ENCODE measurements at regions not wholly inside any gene's neighbourhood (a gene's known extent, or its start where the extent isn't known, plus 50 kb on each side); places are given as distances from the start of the nearest gene placed in this dataset.
A peak's percentile ranks its signal among the peaks of the same experiment; 100 is the strongest.

DNA sequence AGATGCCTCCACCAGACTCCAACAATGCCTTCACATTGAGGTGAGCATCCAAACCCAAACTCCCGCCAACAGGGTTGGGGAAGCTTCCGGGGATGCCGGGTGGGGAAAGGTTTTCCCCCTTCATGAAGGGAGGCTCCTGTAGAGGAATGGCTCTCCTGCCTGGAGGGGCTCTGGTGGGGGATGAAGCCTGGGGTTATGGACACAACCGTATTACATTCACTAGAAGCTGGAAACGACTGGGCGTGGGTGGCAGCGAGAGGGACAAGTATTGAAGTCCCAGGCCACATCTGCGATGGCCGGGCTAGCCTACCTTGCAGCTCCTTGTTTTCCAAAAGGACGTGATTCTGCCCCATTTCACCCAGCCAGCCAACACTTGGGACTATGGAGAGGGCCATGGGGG, 321.1 kb downstream of the C16orf95 start:
- Histone ChIP-seq H2BK120ac (ENCODE audit: low read depth, low read length) (no peak overlapping the region), H3K14ac (ENCODE audit: low read length in 2 of 2) (no peak overlapping the region), H2BK12ac (ENCODE audit: low read length in 2 of 2) (no peak overlapping the region), H4K8ac (ENCODE audit: low read length) (no peak overlapping the region), H3K23ac (ENCODE audit: low read length in 2 of 2) (no peak overlapping the region), H3K9me3 (ENCODE audit: control insufficient read depth, low read length) (peaks cover 9% of the 10 kb centered on the region), H2AK5ac (ENCODE audit: low read length, severe bottlenecking) (peak overlapping the region; percentile 36), H3K4me2 (ENCODE audit: low read length, poor library complexity, severe bottlenecking) (no peak overlapping the region), H2BK15ac (ENCODE audit: low read depth, poor library complexity, severe bottlenecking) (no peak overlapping the region), H3K18ac (ENCODE audit: low read depth in 1 of 2, low read length in 2 of 2) (no peak overlapping the region), H3K4ac (ENCODE audit: low read depth in 1 of 2, low read length in 2 of 2) (no peak overlapping the region), H3K36me3 (ENCODE audit: control insufficient read depth in 1 of 2, insufficient read depth in 2 of 2, low read depth in 1 of 2, low read length in 2 of 2) (no peaks in the 10 kb centered on the region), H3K4me3 (ENCODE audit: insufficient read depth in 1 of 2, low read depth in 1 of 2, low read length in 2 of 2) (no peak overlapping the region), H3K79me1 (replicated peaks; ENCODE audit: low read length, poor library complexity, severe bottlenecking) (no peaks in the 10 kb centered on the region), H2BK5ac (ENCODE audit: low read depth, low read length, poor library complexity, severe bottlenecking) (no peak overlapping the region), H3K4me1 (ENCODE audit: control insufficient read depth, insufficient read depth, low read depth, low read length) (peaks cover 22% of the 10 kb centered on the region), H2AFZ (ENCODE audit: low read depth, low read length) (no peak overlapping the region), H4K91ac (ENCODE audit: low read length) (no peak overlapping the region), H3K27me3 (ENCODE audit: control insufficient read depth in 1 of 2, insufficient read depth in 1 of 2, low read length in 2 of 2) (peaks cover 0 to 29% of the 10 kb centered on the region in 2 experiments), H3K27ac (ENCODE audit: low read length, poor library complexity, severe bottlenecking) (no peak overlapping the region), H3K9ac (ENCODE audit: low read length) (no peak overlapping the region)
- DNase-seq = no peak
- WGBS = 97% methylated on average over 10 of the region's 10 CpGs

DNA sequence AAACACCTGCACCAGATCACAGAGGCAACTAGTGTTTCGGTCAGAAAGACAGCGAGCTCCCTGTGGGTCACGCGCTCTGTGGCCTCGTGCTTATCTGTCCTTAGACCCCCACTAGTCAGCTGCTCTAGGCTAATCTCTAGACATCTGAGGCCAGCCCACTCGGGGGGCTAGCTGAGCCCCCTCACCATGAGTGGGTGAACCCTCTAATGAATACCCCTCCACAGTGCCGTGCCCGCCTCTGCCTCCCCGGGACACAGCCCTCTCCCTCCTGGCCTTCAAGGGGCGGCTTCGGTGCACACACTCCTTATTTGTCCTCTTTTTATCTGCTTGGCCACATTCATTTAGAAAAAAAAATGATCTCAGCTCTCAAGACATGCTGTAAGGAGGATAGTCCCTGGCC, 320.1 kb downstream of the C16orf95 start:
- Histone ChIP-seq H3K9ac (ENCODE audit: low read length) (no peak overlapping the region), H3K79me1 (replicated peaks; ENCODE audit: low read length, poor library complexity, severe bottlenecking) (no peaks in the 10 kb centered on the region), H3K27me3 (ENCODE audit: control insufficient read depth in 1 of 2, insufficient read depth in 1 of 2, low read length in 2 of 2) (peaks cover 0 to 33% of the 10 kb centered on the region in 2 experiments), H4K8ac (ENCODE audit: low read length) (no peak overlapping the region), H2AK5ac (ENCODE audit: low read length, severe bottlenecking) (peak overlapping the region; percentile 49), H3K14ac (ENCODE audit: low read length in 2 of 2) (no peak overlapping the region), H2BK120ac (ENCODE audit: low read depth, low read length) (no peak overlapping the region), H3K4me3 (ENCODE audit: insufficient read depth in 1 of 2, low read depth in 1 of 2, low read length in 2 of 2) (no peak overlapping the region), H4K91ac (ENCODE audit: low read length) (no peak overlapping the region), H2AFZ (ENCODE audit: low read depth, low read length) (no peak overlapping the region), H3K27ac (ENCODE audit: low read length, poor library complexity, severe bottlenecking) (no peak overlapping the region), H3K4ac (ENCODE audit: low read depth in 1 of 2, low read length in 2 of 2) (no peak overlapping the region), H3K23ac (ENCODE audit: low read length in 2 of 2) (no peak overlapping the region), H3K18ac (ENCODE audit: low read depth in 1 of 2, low read length in 2 of 2) (no peak overlapping the region), H3K4me2 (ENCODE audit: low read length, poor library complexity, severe bottlenecking) (no peak overlapping the region), H3K9me3 (ENCODE audit: control insufficient read depth, low read length) (peaks cover 9% of the 10 kb centered on the region), H2BK12ac (ENCODE audit: low read length in 2 of 2) (no peak overlapping the region), H2BK5ac (ENCODE audit: low read depth, low read length, poor library complexity, severe bottlenecking) (no peak overlapping the region), H2BK15ac (ENCODE audit: low read depth, poor library complexity, severe bottlenecking) (no peak overlapping the region), H3K4me1 (ENCODE audit: control insufficient read depth, insufficient read depth, low read depth, low read length) (peaks cover 22% of the 10 kb centered on the region), H3K36me3 (ENCODE audit: control insufficient read depth in 1 of 2, insufficient read depth in 2 of 2, low read depth in 1 of 2, low read length in 2 of 2) (no peaks in the 10 kb centered on the region)
- no peak for DNase-seq
- WGBS = 94% methylated on average over 10 of the region's 11 CpGs

DNA sequence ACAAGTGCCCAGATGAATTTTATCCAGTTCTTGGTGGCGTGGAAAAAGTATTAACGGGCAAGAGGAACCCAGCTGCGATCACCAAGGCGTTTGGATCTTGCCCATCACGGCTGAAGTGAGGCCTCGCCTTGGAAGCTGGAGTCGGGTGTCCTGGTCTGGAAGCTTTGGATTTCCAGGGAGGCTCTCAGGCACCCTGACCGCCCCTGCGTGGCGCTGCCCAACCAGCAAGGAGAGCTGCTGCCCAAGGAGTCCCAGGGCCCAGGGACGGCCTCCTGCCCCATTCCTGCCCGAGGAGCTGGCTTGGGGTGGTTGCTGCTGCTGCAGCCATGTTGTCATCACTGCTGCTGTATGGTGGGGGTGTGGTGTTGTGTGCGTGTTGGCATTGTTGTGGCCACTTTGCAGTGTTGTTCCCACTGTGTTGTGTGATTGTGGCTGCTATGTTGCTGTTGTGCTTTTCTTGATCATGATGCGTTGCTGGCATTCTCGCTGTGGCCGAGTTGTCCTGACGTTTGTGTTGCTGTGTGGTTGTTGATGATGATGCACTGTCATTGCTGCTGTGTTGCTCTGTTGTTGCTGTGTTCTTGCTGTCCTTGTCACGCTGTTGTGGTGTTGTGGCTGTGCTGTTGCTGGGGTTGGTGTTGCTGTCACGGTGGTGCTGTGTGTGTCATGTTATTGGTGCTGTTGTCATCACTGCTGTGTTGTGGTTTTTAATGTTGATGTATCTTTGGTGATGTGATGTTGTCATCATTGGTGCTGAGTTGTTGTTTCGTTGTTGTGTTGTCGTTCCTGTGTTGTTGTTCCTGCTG, 318.8 kb downstream of the C16orf95 start:
- no peak overlapping the region for H3K23ac ChIP-seq (ENCODE audit: low read length in 2 of 2)
- H3K14ac ChIP-seq (ENCODE audit: low read length in 2 of 2) = peak overlapping the region in 1 of 2 experiments; percentile 0

DNA sequence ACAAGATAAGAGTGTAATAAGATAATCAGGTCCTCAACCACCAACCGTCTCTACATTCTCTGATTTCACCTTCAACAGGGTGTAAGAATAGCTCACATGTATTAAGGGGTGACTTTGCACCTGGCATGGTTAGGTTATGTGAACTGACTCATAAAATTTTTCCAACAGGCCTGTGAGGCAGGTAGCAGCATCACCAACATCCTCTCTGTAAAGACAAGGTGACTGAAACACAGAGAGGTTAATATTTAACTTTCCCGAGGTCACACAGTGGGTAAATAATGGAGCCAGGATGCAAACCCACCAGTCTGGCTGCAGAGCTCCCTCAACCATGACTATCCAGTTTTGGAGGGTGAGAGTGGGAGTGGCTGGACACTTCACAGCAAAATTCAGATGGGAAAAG, 317.2 kb downstream of the C16orf95 start:
- no peak overlapping the region for H2BK120ac ChIP-seq (ENCODE audit: low read depth, low read length)
- no peak overlapping the region for H3K18ac ChIP-seq (ENCODE audit: low read depth in 1 of 2, low read length in 2 of 2)
- no peak overlapping the region for H2BK12ac ChIP-seq (ENCODE audit: low read length in 2 of 2)
- H3K9ac ChIP-seq (ENCODE audit: low read length) = no peak overlapping the region
- H2BK5ac ChIP-seq (ENCODE audit: low read depth, low read length, poor library complexity, severe bottlenecking) = no peak overlapping the region
- no peak overlapping the region for H4K91ac ChIP-seq (ENCODE audit: low read length)
- H3K79me1 ChIP-seq (replicated peaks; ENCODE audit: low read length, poor library complexity, severe bottlenecking) = no peaks in the 10 kb centered on the region
- no peak overlapping the region for H2BK15ac ChIP-seq (ENCODE audit: low read depth, poor library complexity, severe bottlenecking)
- H3K14ac ChIP-seq (ENCODE audit: low read length in 2 of 2) = no peak overlapping the region
- H3K4ac ChIP-seq (ENCODE audit: low read depth in 1 of 2, low read length in 2 of 2) = no peak overlapping the region
- no peak overlapping the region for H2AK5ac ChIP-seq (ENCODE audit: low read length, severe bottlenecking)
- no peak overlapping the region for H3K4me3 ChIP-seq (ENCODE audit: insufficient read depth in 1 of 2, low read depth in 1 of 2, low read length in 2 of 2)
- WGBS = 93% methylated on average over 1 of the region's 2 CpGs
- H3K4me2 ChIP-seq (ENCODE audit: low read length, poor library complexity, severe bottlenecking) = no peak overlapping the region
- no peak overlapping the region for H2AFZ ChIP-seq (ENCODE audit: low read depth, low read length)
- H3K9me3 ChIP-seq (ENCODE audit: control insufficient read depth, low read length) = peaks cover 3% of the 10 kb centered on the region
- no peak overlapping the region for H3K27ac ChIP-seq (ENCODE audit: low read length, poor library complexity, severe bottlenecking)
- H3K36me3 ChIP-seq (ENCODE audit: control insufficient read depth in 1 of 2, insufficient read depth in 2 of 2, low read depth in 1 of 2, low read length in 2 of 2) = no peaks in the 10 kb centered on the region
- H3K27me3 ChIP-seq (ENCODE audit: control insufficient read depth in 1 of 2, insufficient read depth in 1 of 2, low read length in 2 of 2) = peaks cover 0 to 36% of the 10 kb centered on the region in 2 experiments
- H3K4me1 ChIP-seq (ENCODE audit: control insufficient read depth, insufficient read depth, low read depth, low read length) = peaks cover 14% of the 10 kb centered on the region
- DNase-seq = no peak
- H4K8ac ChIP-seq (ENCODE audit: low read length) = no peak overlapping the region
- no peak overlapping the region for H3K23ac ChIP-seq (ENCODE audit: low read length in 2 of 2)

More for the DNA sequence above, 318.8 kb downstream of the C16orf95 start:
- Histone ChIP-seq H3K4me1 (ENCODE audit: control insufficient read depth, insufficient read depth, low read depth, low read length) (peaks cover 24% of the 10 kb centered on the region), H3K27me3 (ENCODE audit: control insufficient read depth in 1 of 2, insufficient read depth in 1 of 2, low read length in 2 of 2) (peaks cover 0 to 36% of the 10 kb centered on the region in 2 experiments), H2BK120ac (ENCODE audit: low read depth, low read length) (no peak overlapping the region), H2AFZ (ENCODE audit: low read depth, low read length) (no peak overlapping the region), H2AK5ac (ENCODE audit: low read length, severe bottlenecking) (no peak overlapping the region), H3K36me3 (ENCODE audit: control insufficient read depth in 1 of 2, insufficient read depth in 2 of 2, low read depth in 1 of 2, low read length in 2 of 2) (no peaks in the 10 kb centered on the region), H4K91ac (ENCODE audit: low read length) (peak overlapping the region; percentile 9), H4K8ac (ENCODE audit: low read length) (no peak overlapping the region), H3K27ac (ENCODE audit: low read length, poor library complexity, severe bottlenecking) (no peak overlapping the region), H3K18ac (ENCODE audit: low read depth in 1 of 2, low read length in 2 of 2) (no peak overlapping the region), H3K4me3 (ENCODE audit: insufficient read depth in 1 of 2, low read depth in 1 of 2, low read length in 2 of 2) (no peak overlapping the region), H3K9me3 (ENCODE audit: control insufficient read depth, low read length) (peaks cover 3% of the 10 kb centered on the region), H3K9ac (ENCODE audit: low read length) (no peak overlapping the region), H2BK15ac (ENCODE audit: low read depth, poor library complexity, severe bottlenecking) (no peak overlapping the region), H3K79me1 (replicated peaks; ENCODE audit: low read length, poor library complexity, severe bottlenecking) (no peaks in the 10 kb centered on the region), H2BK5ac (ENCODE audit: low read depth, low read length, poor library complexity, severe bottlenecking) (no peak overlapping the region), H3K4me2 (ENCODE audit: low read length, poor library complexity, severe bottlenecking) (no peak overlapping the region), H2BK12ac (ENCODE audit: low read length in 2 of 2) (no peak overlapping the region), H3K4ac (ENCODE audit: low read depth in 1 of 2, low read length in 2 of 2) (no peak overlapping the region)
- 89% methylated on average over 20 of the region's 21 CpGs for WGBS
- no peak for DNase-seq

All from mesenchymal stem cell (in vitro differentiated cells and primary cell).